ENCODE measurements at regions not wholly inside any gene's neighbourhood (a gene's known extent, or its start where the extent isn't known, plus 50 kb on each side); places are given as distances from the start of the nearest gene placed in this dataset.

DNA sequence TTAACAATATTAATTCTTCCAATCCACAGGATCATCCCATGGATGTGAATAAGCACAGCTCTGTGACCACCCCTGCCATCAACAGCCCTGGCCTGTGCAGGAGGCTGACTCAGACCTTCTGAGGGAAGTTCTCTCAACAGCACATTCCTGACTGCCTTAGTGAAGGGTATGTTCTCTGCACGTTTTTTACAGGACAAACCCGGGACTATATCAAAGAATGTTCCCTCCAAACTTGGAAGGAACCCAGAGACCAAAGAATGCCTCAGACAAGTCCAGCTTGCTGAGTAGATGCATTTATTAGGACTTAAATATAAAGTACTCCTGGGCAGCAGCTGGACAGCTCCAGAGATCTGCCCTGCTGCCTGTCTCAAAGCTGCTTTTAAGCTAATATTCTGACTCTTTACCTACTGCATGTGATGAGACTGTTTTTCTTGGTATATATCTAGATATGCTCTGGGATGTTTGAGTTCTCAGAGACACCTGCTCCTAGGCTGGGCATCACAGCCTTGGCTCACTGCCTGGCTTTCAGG lies 1127.8 kb upstream of the PRKX start:
- H3F3A ChIP-seq (replicated peaks; ENCODE audit: low read depth), result no peaks in the 10 kb centered on the region
- Mint-ChIP-seq H3K4me1 (no peaks in the 10 kb centered on the region), H3K36me3 (ENCODE audit: low read depth) (no peaks in the 10 kb centered on the region), H3K27ac (no peak overlapping the region), H3K4me3 (no peak overlapping the region), H3K9me3 (peaks cover 5% of the 10 kb centered on the region; the same call in 2 of the 3 replicates), H3K27me3 (ENCODE audit: insufficient read depth, low read depth, poor library complexity) (no peaks in the 10 kb centered on the region)
- no peak overlapping the region for H2AFZ ChIP-seq
- H3K9me2 ChIP-seq (ENCODE audit: insufficient read depth), result no peaks in the 10 kb centered on the region
- H3K4me2 ChIP-seq, result no peak overlapping the region
- H3K27ac ChIP-seq (ENCODE audit: low read depth), result no peak overlapping the region
- DNase-seq (ENCODE audit: low spot score) (no peak), ATAC-seq (no peak)
- H3K36me3 ChIP-seq (ENCODE audit: insufficient read depth), result no peaks in the 10 kb centered on the region
- H3K79me2 ChIP-seq (replicated peaks; ENCODE audit: insufficient read depth), result no peaks in the 10 kb centered on the region
- H4K20me1 ChIP-seq (replicated peaks; ENCODE audit: insufficient read depth), result no peaks in the 10 kb centered on the region
- TF ChIP-seq, protein P1, sequence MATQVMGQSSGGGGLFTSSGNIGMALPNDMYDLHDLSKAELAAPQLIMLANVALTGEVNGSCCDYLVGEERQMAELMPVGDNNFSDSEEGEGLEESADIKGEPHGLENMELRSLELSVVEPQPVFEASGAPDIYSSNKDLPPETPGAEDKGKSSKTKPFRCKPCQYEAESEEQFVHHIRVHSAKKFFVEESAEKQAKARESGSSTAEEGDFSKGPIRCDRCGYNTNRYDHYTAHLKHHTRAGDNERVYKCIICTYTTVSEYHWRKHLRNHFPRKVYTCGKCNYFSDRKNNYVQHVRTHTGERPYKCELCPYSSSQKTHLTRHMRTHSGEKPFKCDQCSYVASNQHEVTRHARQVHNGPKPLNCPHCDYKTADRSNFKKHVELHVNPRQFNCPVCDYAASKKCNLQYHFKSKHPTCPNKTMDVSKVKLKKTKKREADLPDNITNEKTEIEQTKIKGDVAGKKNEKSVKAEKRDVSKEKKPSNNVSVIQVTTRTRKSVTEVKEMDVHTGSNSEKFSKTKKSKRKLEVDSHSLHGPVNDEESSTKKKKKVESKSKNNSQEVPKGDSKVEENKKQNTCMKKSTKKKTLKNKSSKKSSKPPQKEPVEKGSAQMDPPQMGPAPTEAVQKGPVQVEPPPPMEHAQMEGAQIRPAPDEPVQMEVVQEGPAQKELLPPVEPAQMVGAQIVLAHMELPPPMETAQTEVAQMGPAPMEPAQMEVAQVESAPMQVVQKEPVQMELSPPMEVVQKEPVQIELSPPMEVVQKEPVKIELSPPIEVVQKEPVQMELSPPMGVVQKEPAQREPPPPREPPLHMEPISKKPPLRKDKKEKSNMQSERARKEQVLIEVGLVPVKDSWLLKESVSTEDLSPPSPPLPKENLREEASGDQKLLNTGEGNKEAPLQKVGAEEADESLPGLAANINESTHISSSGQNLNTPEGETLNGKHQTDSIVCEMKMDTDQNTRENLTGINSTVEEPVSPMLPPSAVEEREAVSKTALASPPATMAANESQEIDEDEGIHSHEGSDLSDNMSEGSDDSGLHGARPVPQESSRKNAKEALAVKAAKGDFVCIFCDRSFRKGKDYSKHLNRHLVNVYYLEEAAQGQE (IDR thresholded peaks at IDR 0.05; ENCODE audit: unreplicated experiment), result peak; percentile 45
- TF ChIP-seq EZH2 (IDR thresholded peaks at IDR 0.05; ENCODE audit: low read depth, unreplicated experiment) (no peak), POLR2AphosphoS5 (IDR thresholded peaks at IDR 0.05; ENCODE audit: low read depth) (no peak), CREB1 (CRISPR knock-in tag; IDR thresholded peaks at IDR 0.05; ENCODE audit: low read depth) (no peak)
- no peaks in the 10 kb centered on the region for H3K4me1 ChIP-seq (ENCODE audit: insufficient read depth)
- no peaks in the 10 kb centered on the region for H3K27me3 ChIP-seq (ENCODE audit: insufficient read depth)
- H3K4me3 ChIP-seq, result no peak overlapping the region

GRCh38 chrX:4831574-4831973 lies 1118.1 kb upstream of the PRKX start:
- no peak overlapping the region for H3K4me3 ChIP-seq

More at GRCh38 chrX:4831574-4831973, 1118.1 kb upstream of the PRKX start:
- TF ChIP-seq NANOG (IDR thresholded peaks at IDR 0.05; ENCODE audit: borderline replicate concordance) (no peak), EZH2 (IDR thresholded peaks at IDR 0.05; ENCODE audit: low read depth, unreplicated experiment) (no peak), EZH2phosphoT487 (IDR thresholded peaks at IDR 0.05; ENCODE audit: unreplicated experiment) (no peak), JUNB (IDR thresholded peaks at IDR 0.05; ENCODE audit: unreplicated experiment) (no peak), CREB1 (CRISPR knock-in tag; IDR thresholded peaks at IDR 0.05; ENCODE audit: low read depth) (no peak)
- TF ChIP-seq, protein P2, sequence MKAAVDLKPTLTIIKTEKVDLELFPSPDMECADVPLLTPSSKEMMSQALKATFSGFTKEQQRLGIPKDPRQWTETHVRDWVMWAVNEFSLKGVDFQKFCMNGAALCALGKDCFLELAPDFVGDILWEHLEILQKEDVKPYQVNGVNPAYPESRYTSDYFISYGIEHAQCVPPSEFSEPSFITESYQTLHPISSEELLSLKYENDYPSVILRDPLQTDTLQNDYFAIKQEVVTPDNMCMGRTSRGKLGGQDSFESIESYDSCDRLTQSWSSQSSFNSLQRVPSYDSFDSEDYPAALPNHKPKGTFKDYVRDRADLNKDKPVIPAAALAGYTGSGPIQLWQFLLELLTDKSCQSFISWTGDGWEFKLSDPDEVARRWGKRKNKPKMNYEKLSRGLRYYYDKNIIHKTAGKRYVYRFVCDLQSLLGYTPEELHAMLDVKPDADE (IDR thresholded peaks at IDR 0.05), result no peak
- TF ChIP-seq, protein P1 (IDR thresholded peaks at IDR 0.05; ENCODE audit: unreplicated experiment), result no peak
- no peaks in the 10 kb centered on the region for H3K9me2 ChIP-seq (ENCODE audit: insufficient read depth)
- H3K36me3 ChIP-seq (ENCODE audit: insufficient read depth), result no peaks in the 10 kb centered on the region
- no peaks in the 10 kb centered on the region for H3F3A ChIP-seq (replicated peaks; ENCODE audit: low read depth)
- no peak overlapping the region for H2AFZ ChIP-seq
- no peaks in the 10 kb centered on the region for H3K79me2 ChIP-seq (replicated peaks; ENCODE audit: insufficient read depth)
- ATAC-seq (no peak), DNase-seq (ENCODE audit: low spot score) (no peak)
- no peak overlapping the region for H3K27ac ChIP-seq (ENCODE audit: low read depth)
- H3K4me2 ChIP-seq, result no peak overlapping the region
- H3K4me1 ChIP-seq (ENCODE audit: insufficient read depth), result no peaks in the 10 kb centered on the region; the same call in 1 of the 2 replicates
- Mint-ChIP-seq H3K4me3 (no peak overlapping the region), H3K36me3 (ENCODE audit: low read depth) (no peaks in the 10 kb centered on the region), H3K9me3 (no peaks in the 10 kb centered on the region; the same call in 2 of the 3 replicates), H3K27me3 (ENCODE audit: insufficient read depth, low read depth, poor library complexity) (no peaks in the 10 kb centered on the region), H3K27ac (no peak overlapping the region), H3K4me1 (peaks cover 4% of the 10 kb centered on the region; the same call in 2 of the 3 replicates)
- no peaks in the 10 kb centered on the region for H3K27me3 ChIP-seq (ENCODE audit: insufficient read depth)
- H4K20me1 ChIP-seq (replicated peaks; ENCODE audit: insufficient read depth), result no peaks in the 10 kb centered on the region
